B cell (primary cell): ENCODE measurements at regions not wholly inside any gene's neighbourhood (a gene's known extent, or its start where the extent isn't known, plus 50 kb on each side); places are given as distances from the start of the nearest gene placed in this dataset.

Experiments
- ATAC-seq: fragments of 200-7000 bp; cut with Tn5 transposase; one replicate; pipeline ENCODE4 v1.10.0; 2021; ENCODE audit warnings: low read depth, mild to moderate bottlenecking, moderate number of reproducible peaks, moderate library complexity
- CTCF ChIA-PET: fragments of 350-600 bp; sonication (Branson Sonifier 250); formaldehyde crosslinking; loops from one replicate; lab custom pipeline; 2021; ENCODE audit warnings: antibody characterized with exemption, inconsistent platforms; lab: Charles Lee
- POLR2A ChIA-PET: fragments of 350-600 bp; sonication (Branson Sonifier 250); formaldehyde crosslinking; loops from one replicate; lab custom pipeline; 2021; ENCODE audit warnings: antibody characterized with exemption; lab: Charles Lee
- DNase-seq: peaks from one replicate; pipeline ENCODE4 v3.0.0; 2013
- H2AFZ ChIP-seq: 2 replicates; pipeline ENCODE4 v1.6.1; 2012; ENCODE audit warnings: mild to moderate bottlenecking, low read depth, low read length; ENCODE audit not compliant: insufficient read depth, poor library complexity, severe bottlenecking
- H3K27ac ChIP-seq, 2 donors: 1 replicate in 1 of 2; 2 replicates in 1 of 2; pipeline ENCODE4 v1.5.1; 2012 to 2013; ENCODE audit warnings: low read length in 2 of 2, mild to moderate bottlenecking in 2 of 2, moderate library complexity in 1 of 2
- H3K27me3 ChIP-seq, 4 experiments: fragments of 200-600 bp in 1 of 4; sonication (generic) in 1 of 4; replicated peaks in 1 of 4; 1 replicate in 2 of 4; 2 replicates in 2 of 4; pipeline versions ENCODE4 v1.6.1 to v1.7.0; 2013 to 2016; ENCODE audit warnings: low read length in 3 of 4, mild to moderate bottlenecking in 2 of 4, mixed read lengths in 1 of 4, moderate library complexity in 1 of 4; ENCODE audit not compliant: insufficient read depth in 4 of 4, control insufficient read depth in 3 of 4; ENCODE audit errors: control extremely low read depth in 1 of 4
- H3K36me3 ChIP-seq, 2 experiments: replicated peaks in 1 of 2; 1 replicate in 1 of 2; 2 replicates in 1 of 2; pipeline versions ENCODE4 v1.6.1 to v1.7.1; 2013; ENCODE audit warnings: low read length in 1 of 2; ENCODE audit not compliant: insufficient read depth in 2 of 2, control insufficient read depth in 1 of 2; ENCODE audit errors: control extremely low read depth in 1 of 2, extremely low read depth in 1 of 2
- H3K4me1 ChIP-seq, 2 donors: fragments of 200-600 bp in 1 of 2; sonication (generic) in 1 of 2; 1 replicate in 1 of 2; 2 replicates in 1 of 2; pipeline versions ENCODE4 v1.5.1 to v1.6.1; 2013 to 2017; ENCODE audit warnings: low read length in 2 of 2; ENCODE audit not compliant: control insufficient read depth in 2 of 2, insufficient read depth in 2 of 2
- H3K4me2 ChIP-seq: replicated peaks from 2 replicates; pipeline ENCODE3; 2012; ENCODE audit warnings: mild to moderate bottlenecking, low read depth, low read length; ENCODE audit not compliant: poor library complexity, severe bottlenecking
- H3K4me3 ChIP-seq, 5 experiments: fragments of 200-600 bp in 1 of 5; sonication (generic) in 1 of 5; 1 replicate in 3 of 5; 2 replicates in 2 of 5; pipeline versions ENCODE4 v1.5.1 to v1.7.0; 2011 to 2016; ENCODE audit warnings: low read length in 4 of 5, mild to moderate bottlenecking in 4 of 5, low read depth in 2 of 5, control low read depth in 1 of 5, moderate library complexity in 1 of 5; ENCODE audit not compliant: insufficient read depth in 1 of 5; ENCODE audit errors: control extremely low read depth in 1 of 5, extremely low read depth in 1 of 5
- H3K79me2 ChIP-seq: fragments of 200-600 bp; sonication (generic); one replicate; pipeline ENCODE4 v1.6.0; 2016; ENCODE audit warnings: low read length; ENCODE audit not compliant: control insufficient read depth, insufficient read depth
- H3K9ac ChIP-seq: fragments of 200-600 bp; sonication (generic); 2 replicates; pipeline ENCODE4 v1.6.1; 2017; ENCODE audit warnings: mild to moderate bottlenecking, low read length, moderate library complexity
- H3K9me3 ChIP-seq, 3 donors: one replicate each; pipeline versions ENCODE4 v1.6.1 to v1.7.1; 2013; ENCODE audit warnings: low read length in 2 of 3; ENCODE audit not compliant: control insufficient read depth in 2 of 3, insufficient read depth in 1 of 3; ENCODE audit errors: control extremely low read depth in 1 of 3
- H4K20me1 ChIP-seq: 2 replicates; pipeline ENCODE4 v1.6.0; 2012; ENCODE audit warnings: mild to moderate bottlenecking, low read length; ENCODE audit not compliant: insufficient read depth, control insufficient read depth, poor library complexity, severe bottlenecking
- H3K27ac Mint-ChIP-seq: one replicate; pipeline ENCODE4 v1.8.0; 2021; ENCODE audit warnings: mixed read lengths
- H3K27me3 Mint-ChIP-seq: one replicate; pipeline ENCODE4 v1.8.0; 2021; ENCODE audit warnings: mixed read lengths
- H3K4me1 Mint-ChIP-seq: one replicate; pipeline ENCODE4 v1.8.0; 2021; ENCODE audit warnings: mixed read lengths
- H3K4me3 Mint-ChIP-seq: one replicate; pipeline ENCODE4 v1.8.0; 2021; ENCODE audit warnings: mixed read lengths
- H3K9me3 Mint-ChIP-seq: one replicate; pipeline ENCODE4 v1.8.0; 2022; ENCODE audit warnings: mixed read lengths; ENCODE audit not compliant: insufficient read depth
- EZH2 ChIP-seq: IDR thresholded peaks from 2 replicates; pipeline ENCODE4 v1.6.1; 2012; ENCODE audit warnings: borderline replicate concordance, low read depth, mild to moderate bottlenecking, moderate library complexity, low read length; ENCODE audit not compliant: insufficient read depth, poor library complexity, severe bottlenecking
- WGBS: methylation state at CpG from one replicate; pipeline ENCODE4 v1.1.5; 2013; ENCODE audit warnings: missing lambda C conversion rate; ENCODE audit not compliant: insufficient coverage; 5-methylcytosine and 5-hydroxymethylcytosine counted together
- intact Hi-C: fragments of 100-400 bp; cut with micrococcal nuclease; formaldehyde crosslinking; loops from one replicate; pipeline ENCODE4 v1.10.0; 2022
- TF ChIP-seq, protein P1 (sequence below): fragments of 200-600 bp; IDR thresholded peaks from one replicate; pipeline ENCODE4 v1.8.0; 2022; ENCODE audit warnings: antibody characterized with exemption, mild to moderate bottlenecking

DNA sequence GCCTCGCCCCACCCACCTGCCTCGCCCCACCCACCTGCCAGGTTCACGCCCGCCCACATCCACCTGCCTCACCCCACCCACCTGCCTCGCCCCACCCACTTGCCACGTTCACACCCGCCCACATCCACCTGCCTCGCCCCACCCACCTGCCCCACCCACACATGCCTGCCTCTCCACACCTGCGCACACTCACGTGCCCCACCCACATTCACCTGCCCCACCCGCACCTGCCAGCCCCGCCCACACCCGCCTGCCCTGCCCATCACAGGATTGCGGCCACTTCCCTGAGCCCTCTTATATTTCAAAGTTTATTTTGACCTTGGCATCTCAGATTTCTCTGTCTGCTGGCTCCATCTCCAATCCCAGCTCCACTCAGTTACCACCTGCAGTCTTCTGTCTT, 217.5 kb upstream of the SOX11 start:
- Mint-ChIP-seq H3K4me3 (no peak overlapping the region), H3K4me1 (no peaks in the 10 kb centered on the region), H3K27me3 (no peaks in the 10 kb centered on the region), H3K27ac (no peak overlapping the region), H3K9me3 (no peaks in the 10 kb centered on the region)
- Histone ChIP-seq H3K36me3 (no peaks in the 10 kb centered on the region), H3K9me3 (peaks cover 0 to 6% (median 0%) of the 10 kb centered on the region in 3 donors), H3K27me3 (no peaks in the 10 kb centered on the region), H3K4me1 (no peaks in the 10 kb centered on the region), H3K79me2 (no peaks in the 10 kb centered on the region), H2AFZ (no peak overlapping the region), H3K9ac (no peak overlapping the region), H4K20me1 (no peaks in the 10 kb centered on the region), H3K4me3 (no peak overlapping the region), H3K4me2 (no peak overlapping the region), H3K27ac (no peak overlapping the region)
- intact Hi-C loops: no loop called here
- DNase-seq (no peak), ATAC-seq (no peak)
- 100% methylated on average over 7 of the region's 14 CpGs for WGBS
- TF ChIP-seq, protein P1, sequence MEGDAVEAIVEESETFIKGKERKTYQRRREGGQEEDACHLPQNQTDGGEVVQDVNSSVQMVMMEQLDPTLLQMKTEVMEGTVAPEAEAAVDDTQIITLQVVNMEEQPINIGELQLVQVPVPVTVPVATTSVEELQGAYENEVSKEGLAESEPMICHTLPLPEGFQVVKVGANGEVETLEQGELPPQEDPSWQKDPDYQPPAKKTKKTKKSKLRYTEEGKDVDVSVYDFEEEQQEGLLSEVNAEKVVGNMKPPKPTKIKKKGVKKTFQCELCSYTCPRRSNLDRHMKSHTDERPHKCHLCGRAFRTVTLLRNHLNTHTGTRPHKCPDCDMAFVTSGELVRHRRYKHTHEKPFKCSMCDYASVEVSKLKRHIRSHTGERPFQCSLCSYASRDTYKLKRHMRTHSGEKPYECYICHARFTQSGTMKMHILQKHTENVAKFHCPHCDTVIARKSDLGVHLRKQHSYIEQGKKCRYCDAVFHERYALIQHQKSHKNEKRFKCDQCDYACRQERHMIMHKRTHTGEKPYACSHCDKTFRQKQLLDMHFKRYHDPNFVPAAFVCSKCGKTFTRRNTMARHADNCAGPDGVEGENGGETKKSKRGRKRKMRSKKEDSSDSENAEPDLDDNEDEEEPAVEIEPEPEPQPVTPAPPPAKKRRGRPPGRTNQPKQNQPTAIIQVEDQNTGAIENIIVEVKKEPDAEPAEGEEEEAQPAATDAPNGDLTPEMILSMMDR: no peak
- TF ChIP-seq EZH2: no peak
- ChIA-PET CTCF (no interaction called here), POLR2A (no interaction called here)

DNA sequence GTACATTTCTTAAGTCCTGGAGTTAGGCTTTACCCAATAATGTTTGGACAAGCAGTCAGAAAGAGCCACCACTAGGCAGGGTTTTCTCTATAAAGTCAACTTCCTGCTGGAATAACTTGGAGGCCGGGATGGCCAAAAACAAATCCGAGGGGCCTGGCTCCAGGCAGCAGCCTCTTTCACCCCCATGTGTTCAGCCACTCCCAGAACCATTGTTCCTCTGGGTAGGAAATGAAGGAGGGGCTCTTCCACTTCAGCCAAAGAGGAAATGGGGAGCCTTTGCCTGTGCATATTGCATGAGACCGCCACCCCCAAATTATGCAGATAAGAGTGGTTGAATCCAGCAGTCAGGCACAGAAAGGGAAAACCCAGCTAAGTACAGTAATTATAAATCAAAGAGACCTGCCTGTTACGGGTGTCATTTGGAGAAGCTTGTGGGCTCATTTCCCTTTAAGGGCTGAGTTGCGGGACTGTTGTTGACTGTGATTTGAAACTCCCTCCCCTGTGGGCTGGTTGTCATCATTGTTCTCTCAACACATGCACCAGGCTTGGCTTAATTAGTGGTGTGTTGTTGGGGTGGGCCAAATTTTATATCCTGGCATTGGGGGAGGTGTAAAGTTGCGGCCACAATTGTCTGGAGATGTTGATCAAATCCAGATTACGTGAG, 212.8 kb upstream of the SOX11 start:
- H3K27me3 Mint-ChIP-seq: no peaks in the 10 kb centered on the region
- no peak for TF ChIP-seq EZH2
- TF ChIP-seq, protein P1: no peak
- no peaks in the 10 kb centered on the region for H3K27me3 ChIP-seq
- H4K20me1 ChIP-seq: no peaks in the 10 kb centered on the region
- no peak for DNase-seq
- no peak overlapping the region for H3K27ac Mint-ChIP-seq
- no peak overlapping the region for H3K4me2 ChIP-seq
- no peak overlapping the region for H3K9ac ChIP-seq
- no peak overlapping the region for H3K4me3 Mint-ChIP-seq
- no peaks in the 10 kb centered on the region for H3K4me1 ChIP-seq
- peaks cover 0 to 6% (median 0%) of the 10 kb centered on the region in 3 donors for H3K9me3 ChIP-seq
- H3K79me2 ChIP-seq: no peaks in the 10 kb centered on the region
- intact Hi-C loops: no loop called here
- no peak overlapping the region for H3K4me3 ChIP-seq
- no peaks in the 10 kb centered on the region for H3K4me1 Mint-ChIP-seq
- CTCF ChIA-PET: no interaction called here
- POLR2A ChIA-PET: no interaction called here
- no peak for ATAC-seq
- H3K27ac ChIP-seq: no peak overlapping the region
- WGBS: 30% methylated on average over 2 of the region's 7 CpGs
- H3K9me3 Mint-ChIP-seq: no peaks in the 10 kb centered on the region
- no peak overlapping the region for H2AFZ ChIP-seq
- H3K36me3 ChIP-seq: no peaks in the 10 kb centered on the region
